GM18873 (cell line): ENCODE measurements at regions not wholly inside any gene's neighbourhood (a gene's known extent, or its start where the extent isn't known, plus 50 kb on each side); places are given as distances from the start of the nearest gene placed in this dataset.
"Not testable (repeated sequence)": the region's sequence is repeated elsewhere in the genome, so short reads cannot be mapped to it uniquely, and the experiment has no call there.

ENCODE experiments used
- ATAC-seq: cut with Tn5 transposase; IDR thresholded peaks from one replicate; pipeline ENCODE4 v1.9.1; 2021; ENCODE audit warnings: mild to moderate bottlenecking, moderate library complexity, moderate number of reproducible peaks; ENCODE audit not compliant: unreplicated experiment, low FRiP score

GRCh38 chr2:147173189-147173581, 671.6 kb upstream of the ACVR2A start:
- ATAC-seq: no peak

GRCh38 chr2:147172493-147173188, 672.2 kb upstream of the ACVR2A start:
- no peak for ATAC-seq

GRCh38 chr2:147171941-147172340, 672.9 kb upstream of the ACVR2A start:
- ATAC-seq: no peak

- ATAC-seq: no peak
Measured at GRCh38 chr2:147170932-147171331, 673.9 kb upstream of the ACVR2A start.

- no peak for ATAC-seq
Measured at GRCh38 chr2:147165697-147166382, 679.0 kb upstream of the ACVR2A start.

- ATAC-seq: no peak
Measured at GRCh38 chr2:147164563-147164962, 680.3 kb upstream of the ACVR2A start.

- no peak for ATAC-seq
Measured at GRCh38 chr2:147161746-147162145, 683.1 kb upstream of the ACVR2A start.

- no peak for ATAC-seq
Measured at GRCh38 chr2:147156970-147157369, 687.9 kb upstream of the ACVR2A start.

GRCh38 chr2:147150241-147150635, 694.6 kb upstream of the ACVR2A start:
- ATAC-seq: no peak

- ATAC-seq: no peak
Measured at GRCh38 chr2:147149575-147150240, 695.1 kb upstream of the ACVR2A start.

- no peak for ATAC-seq
Measured at GRCh38 chr2:147147802-147148201, 697.0 kb upstream of the ACVR2A start.

GRCh38 chr2:147141930-147142329, 702.9 kb upstream of the ACVR2A start:
- no peak for ATAC-seq

GRCh38 chr2:147139732-147140131, 705.1 kb upstream of the ACVR2A start:
- ATAC-seq: not testable (repeated sequence)

- no peak for ATAC-seq
Measured at GRCh38 chr2:147137711-147138110, 707.1 kb upstream of the ACVR2A start.

- no peak for ATAC-seq
Measured at GRCh38 chr2:147135376-147135775, 709.5 kb upstream of the ACVR2A start.

- no peak for ATAC-seq
Measured at GRCh38 chr2:147133286-147133908, 711.4 kb upstream of the ACVR2A start.

- no peak for ATAC-seq
Measured at GRCh38 chr2:147125145-147125544, 719.7 kb upstream of the ACVR2A start.

GRCh38 chr2:147122944-147123343, 721.9 kb upstream of the ACVR2A start:
- ATAC-seq: no peak

GRCh38 chr2:147110962-147111361, 733.9 kb upstream of the ACVR2A start:
- ATAC-seq: no peak

GRCh38 chr2:147110317-147110716, 734.5 kb upstream of the ACVR2A start:
- ATAC-seq: no peak

- ATAC-seq: no peak
Measured at GRCh38 chr2:147109291-147109690, 735.5 kb upstream of the ACVR2A start.
